AG09309 (cell line): ENCODE measurements at regions not wholly inside any gene's neighbourhood (a gene's known extent, or its start where the extent isn't known, plus 50 kb on each side); places are given as distances from the start of the nearest gene placed in this dataset.
A peak's percentile ranks its signal among the peaks of the same experiment; 100 is the strongest.

Experiments used
- DNase-seq: peaks from one replicate; pipeline ENCODE4 v3.0.0-alpha.2; 2010; ENCODE audit warnings: low read depth
- H3K4me3 ChIP-seq: 2 replicates; pipeline ENCODE4 v1.5.1; 2011; ENCODE audit warnings: mild to moderate bottlenecking, low read depth, low read length, moderate library complexity; ENCODE audit not compliant: control insufficient read depth
- CTCF ChIP-seq: IDR thresholded peaks from 2 replicates; pipeline ENCODE4 v1.5.1; 2011; ENCODE audit warnings: mild to moderate bottlenecking, low read depth, low read length, inconsistent platforms; ENCODE audit not compliant: insufficient read depth, control insufficient read depth; ENCODE audit errors: missing control alignments

GRCh38 chr3:106399761-106400160, 530.9 kb upstream of the CBLB start:
- no peak for TF ChIP-seq CTCF
- no peak overlapping the region for H3K4me3 ChIP-seq
- DNase-seq: no peak

- no peak for TF ChIP-seq CTCF
- no peak overlapping the region for H3K4me3 ChIP-seq
- peak; percentile 20 for DNase-seq
These were observed 533.1 kb upstream of the CBLB start for GRCh38 chr3:106401666-106402490.

GRCh38 chr3:106403371-106404145, 534.7 kb upstream of the CBLB start:
- no peak for TF ChIP-seq CTCF
- no peak overlapping the region for H3K4me3 ChIP-seq
- no peak for DNase-seq

- DNase-seq: no peak
- no peak for TF ChIP-seq CTCF
These were observed 544.9 kb upstream of the CBLB start for GRCh38 chr3:106413683-106414082.

GRCh38 chr3:106420628-106421027, 551.8 kb upstream of the CBLB start:
- no peak for TF ChIP-seq CTCF
- H3K4me3 ChIP-seq: no peak overlapping the region
- no peak for DNase-seq

More at GRCh38 chr3:106413683-106414082, 544.9 kb upstream of the CBLB start:
- no peak overlapping the region for H3K4me3 ChIP-seq

GRCh38 chr3:106421426-106421825, 552.6 kb upstream of the CBLB start:
- no peak overlapping the region for H3K4me3 ChIP-seq
- DNase-seq: no peak
- TF ChIP-seq CTCF: no peak
